GM12865 (cell line): ENCODE measurements at regions not wholly inside any gene's neighbourhood (a gene's known extent, or its start where the extent isn't known, plus 50 kb on each side); places are given as distances from the start of the nearest gene placed in this dataset.

Source experiments
- DNase-seq: peaks from one replicate; pipeline ENCODE4 v3.0.0; 2010; ENCODE audit warnings: low read depth
- H3K4me3 ChIP-seq: 2 replicates; pipeline ENCODE4 v1.5.1; 2011; ENCODE audit warnings: mild to moderate bottlenecking, low read depth, low read length, control low read depth
- TF ChIP-seq, protein P1 (sequence below): IDR thresholded peaks from 2 replicates; pipeline ENCODE4 v1.5.1; 2011; ENCODE audit warnings: low read length, control low read depth, low read depth, inconsistent platforms; ENCODE audit not compliant: insufficient read depth; ENCODE audit errors: missing control alignments

- DNase-seq: no peak
- TF ChIP-seq, protein P1, sequence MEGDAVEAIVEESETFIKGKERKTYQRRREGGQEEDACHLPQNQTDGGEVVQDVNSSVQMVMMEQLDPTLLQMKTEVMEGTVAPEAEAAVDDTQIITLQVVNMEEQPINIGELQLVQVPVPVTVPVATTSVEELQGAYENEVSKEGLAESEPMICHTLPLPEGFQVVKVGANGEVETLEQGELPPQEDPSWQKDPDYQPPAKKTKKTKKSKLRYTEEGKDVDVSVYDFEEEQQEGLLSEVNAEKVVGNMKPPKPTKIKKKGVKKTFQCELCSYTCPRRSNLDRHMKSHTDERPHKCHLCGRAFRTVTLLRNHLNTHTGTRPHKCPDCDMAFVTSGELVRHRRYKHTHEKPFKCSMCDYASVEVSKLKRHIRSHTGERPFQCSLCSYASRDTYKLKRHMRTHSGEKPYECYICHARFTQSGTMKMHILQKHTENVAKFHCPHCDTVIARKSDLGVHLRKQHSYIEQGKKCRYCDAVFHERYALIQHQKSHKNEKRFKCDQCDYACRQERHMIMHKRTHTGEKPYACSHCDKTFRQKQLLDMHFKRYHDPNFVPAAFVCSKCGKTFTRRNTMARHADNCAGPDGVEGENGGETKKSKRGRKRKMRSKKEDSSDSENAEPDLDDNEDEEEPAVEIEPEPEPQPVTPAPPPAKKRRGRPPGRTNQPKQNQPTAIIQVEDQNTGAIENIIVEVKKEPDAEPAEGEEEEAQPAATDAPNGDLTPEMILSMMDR: no peak
- no peak overlapping the region for H3K4me3 ChIP-seq
Measured at GRCh38 chr16:62927122-62927521, 890.9 kb upstream of the CDH8 start.

- no peak overlapping the region for H3K4me3 ChIP-seq
- no peak for DNase-seq
- TF ChIP-seq, protein P1: no peak
Measured at GRCh38 chr16:62926121-62926801, 890.0 kb upstream of the CDH8 start.

GRCh38 chr16:62921904-62922303 is 885.7 kb upstream of the CDH8 start:
- no peak overlapping the region for H3K4me3 ChIP-seq
- no peak for DNase-seq
- TF ChIP-seq, protein P1: no peak

DNA sequence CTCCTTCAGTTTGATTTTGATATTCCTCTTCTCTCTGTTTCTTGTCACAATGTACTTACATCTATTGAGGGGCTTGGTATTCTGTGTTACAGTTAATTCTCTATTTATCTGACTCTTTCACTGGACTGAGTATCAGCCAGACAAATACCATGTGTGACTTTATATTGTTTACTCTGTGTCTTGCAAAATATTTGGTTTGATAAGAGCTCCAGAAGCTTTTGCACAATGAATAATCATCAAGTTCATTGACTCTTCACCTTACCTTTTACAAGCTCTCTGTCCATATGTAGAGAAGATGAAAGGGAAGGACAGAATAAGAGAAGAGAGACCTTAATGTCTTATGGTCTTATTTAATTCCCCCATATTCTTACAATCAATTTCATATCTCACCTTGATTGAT is 877.7 kb upstream of the CDH8 start:
- H3K4me3 ChIP-seq: no peak overlapping the region
- TF ChIP-seq, protein P1: no peak
- DNase-seq: no peak

DNA sequence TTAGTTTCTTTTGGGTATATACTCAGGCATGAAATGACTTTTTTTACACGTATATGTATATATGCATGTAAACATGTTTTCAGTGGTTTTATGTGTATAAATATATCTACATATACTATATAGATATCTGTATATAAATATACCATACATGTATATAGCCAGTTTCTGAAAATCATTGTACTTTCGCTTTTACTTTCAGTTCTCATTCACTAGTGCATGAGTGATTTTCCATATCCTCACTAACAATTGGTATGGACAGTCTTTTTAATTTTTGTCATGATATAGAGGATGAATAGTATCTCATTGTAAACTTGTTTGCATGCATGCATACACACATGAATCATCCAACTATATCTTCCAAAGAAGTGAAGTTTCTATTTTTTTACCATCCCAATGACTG is 877.1 kb upstream of the CDH8 start:
- TF ChIP-seq, protein P1: no peak
- DNase-seq: no peak
- H3K4me3 ChIP-seq: no peak overlapping the region

DNA sequence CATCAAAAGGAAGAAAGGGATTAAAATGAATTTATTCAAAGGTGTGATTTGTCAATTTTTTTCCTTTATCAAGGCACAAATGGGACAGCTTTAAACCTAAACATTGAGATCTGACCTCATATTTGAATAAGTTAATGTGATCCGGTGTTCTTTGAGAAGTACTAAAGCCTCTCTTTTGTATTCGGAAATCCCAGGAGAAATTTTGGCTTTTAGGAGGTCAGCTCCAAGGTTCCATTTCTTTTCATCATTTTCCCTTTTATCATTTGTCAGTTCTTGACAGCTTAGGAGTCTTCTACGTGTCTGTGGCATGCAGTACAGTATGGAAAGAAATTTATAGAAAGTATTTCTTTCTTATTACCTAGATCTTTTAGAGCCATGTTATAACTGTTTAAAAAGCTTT is 873.4 kb upstream of the CDH8 start:
- no peak for DNase-seq
- no peak overlapping the region for H3K4me3 ChIP-seq
- TF ChIP-seq, protein P1: no peak

DNA sequence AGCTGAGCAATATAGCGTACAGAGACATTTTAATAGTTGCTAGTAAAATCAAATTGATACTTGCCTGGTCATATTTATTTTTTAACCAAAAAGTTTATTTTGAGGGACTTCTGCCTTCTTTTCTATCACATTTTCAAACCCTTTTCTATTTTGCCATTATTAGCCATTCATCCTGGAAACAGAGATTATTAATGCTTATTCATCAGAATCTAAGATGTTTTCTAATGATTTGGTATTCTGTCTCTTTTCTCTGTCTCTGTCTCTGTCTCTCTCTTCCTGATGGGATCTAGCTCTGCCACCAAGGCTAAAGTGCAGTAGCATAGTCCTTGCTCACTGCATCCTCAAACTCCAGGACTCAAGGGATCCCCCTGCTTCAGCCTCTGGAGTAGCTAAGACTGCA is 871.3 kb upstream of the CDH8 start:
- H3K4me3 ChIP-seq: no peak overlapping the region
- no peak for DNase-seq
- TF ChIP-seq, protein P1: no peak
